ENCODE measurements at regions not wholly inside any gene's neighbourhood (a gene's known extent, or its start where the extent isn't known, plus 50 kb on each side); places are given as distances from the start of the nearest gene placed in this dataset.
"Not testable (repeated sequence)": the region's sequence is repeated elsewhere in the genome, so short reads cannot be mapped to it uniquely, and the experiment has no call there.

GRCh38 chr3:177483182-177483967, 286.1 kb upstream of the TBL1XR1 start:
- DNase-seq, result no peak

- no peak for DNase-seq
These were observed 286.9 kb upstream of the TBL1XR1 start for GRCh38 chr3:177484206-177484605.

GRCh38 chr3:177484926-177485325, 287.6 kb upstream of the TBL1XR1 start:
- DNase-seq, result no peak

GRCh38 chr3:177487635-177488186, 290.4 kb upstream of the TBL1XR1 start:
- DNase-seq, result no peak

- no peak for DNase-seq
These were observed 291.5 kb upstream of the TBL1XR1 start for GRCh38 chr3:177488740-177489139.

- DNase-seq, result no peak
These were observed 293.3 kb upstream of the TBL1XR1 start for GRCh38 chr3:177490626-177491025.

GRCh38 chr3:177491296-177492032, 294.2 kb upstream of the TBL1XR1 start:
- DNase-seq, result no peak

- DNase-seq, result no peak
These were observed 295.8 kb upstream of the TBL1XR1 start for GRCh38 chr3:177493091-177493490.

- no peak for DNase-seq
These were observed 296.9 kb upstream of the TBL1XR1 start for GRCh38 chr3:177494216-177494615.

- DNase-seq, result no peak
These were observed 298.3 kb upstream of the TBL1XR1 start for GRCh38 chr3:177495566-177495965.

GRCh38 chr3:177498037-177498857, 301.0 kb upstream of the TBL1XR1 start:
- no peak for DNase-seq

GRCh38 chr3:177499039-177499438, 301.8 kb upstream of the TBL1XR1 start:
- DNase-seq, result not testable (repeated sequence)

GRCh38 chr3:177499779-177500423, 302.6 kb upstream of the TBL1XR1 start:
- no peak for DNase-seq

GRCh38 chr3:177510693-177511216, 313.5 kb upstream of the TBL1XR1 start:
- DNase-seq, result no peak

- DNase-seq, result no peak
These were observed 315.9 kb upstream of the TBL1XR1 start for GRCh38 chr3:177512945-177513814.

GRCh38 chr3:177513815-177514610, 316.7 kb upstream of the TBL1XR1 start:
- no peak for DNase-seq

GRCh38 chr3:177514611-177515499, 317.6 kb upstream of the TBL1XR1 start:
- no peak for DNase-seq

GRCh38 chr3:177515786-177516157, 318.5 kb upstream of the TBL1XR1 start:
- DNase-seq, result no peak
